NCI-H1417 treated with DMSO at 0.1 percent for 48 hours (cell line): ENCODE measurements at regions not wholly inside any gene's neighbourhood (a gene's known extent, or its start where the extent isn't known, plus 50 kb on each side); places are given as distances from the start of the nearest gene placed in this dataset.

Experiments
- DNase-seq: peaks from one replicate; lab custom pipeline; 2025; lab: John Stamatoyannopoulos, UW

DNA sequence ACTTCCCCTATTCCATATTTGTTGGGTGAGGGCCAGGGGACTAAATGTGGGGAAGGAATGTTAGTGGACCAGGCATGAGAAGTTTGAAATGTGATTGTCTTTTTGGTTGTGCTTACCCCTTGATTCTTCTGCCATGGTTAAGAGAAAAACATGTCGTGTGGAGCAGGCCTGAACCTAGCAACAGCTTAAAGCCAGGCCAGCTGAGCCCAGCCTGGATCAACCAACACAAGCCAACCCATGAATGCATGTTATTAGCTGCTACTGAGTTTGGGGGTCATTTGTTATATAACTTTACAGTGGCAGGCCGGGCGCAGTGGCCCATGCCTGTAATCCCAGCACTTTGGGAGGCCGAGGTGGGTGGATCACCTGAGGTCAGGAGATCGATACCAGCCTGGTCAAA, 52.4 kb upstream of the TRIO start:
- DNase-seq = no peak

DNA sequence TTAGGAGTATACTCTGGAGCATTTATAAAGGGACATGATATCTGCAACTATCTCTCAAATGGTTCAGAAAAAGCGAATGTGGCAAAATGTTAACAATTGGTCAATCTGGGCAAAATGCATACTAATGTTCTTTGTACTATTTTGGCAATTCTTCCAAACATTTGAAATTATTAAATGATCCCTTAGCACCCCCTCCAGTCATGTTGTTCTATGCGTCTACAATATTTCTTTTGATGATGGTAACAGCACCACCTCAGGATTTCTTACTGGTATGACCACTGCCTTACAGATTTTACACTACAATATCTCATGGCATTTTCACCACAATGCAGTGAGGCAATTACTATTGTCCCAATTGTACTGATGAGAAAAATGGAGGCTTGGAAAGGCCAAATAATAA, 52.9 kb upstream of the TRIO start:
- no peak for DNase-seq

DNA sequence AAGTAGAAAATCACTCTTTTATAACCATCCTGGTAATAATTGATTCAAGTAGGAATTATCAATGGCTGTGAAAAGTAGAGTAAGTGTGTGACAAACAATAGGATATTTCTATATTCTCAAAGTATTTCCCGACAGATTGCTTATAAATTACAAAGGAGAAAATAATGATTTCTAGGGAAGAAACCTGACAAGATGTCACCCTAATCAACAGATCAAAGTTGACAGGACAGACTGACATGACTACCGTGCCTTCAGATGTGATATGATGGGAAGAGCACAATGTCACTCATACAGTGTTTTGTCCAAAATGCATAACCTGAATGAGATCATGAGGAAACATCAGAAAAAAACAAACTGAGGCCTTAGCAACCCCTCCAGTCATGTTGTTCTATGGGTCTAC, 53.9 kb upstream of the TRIO start:
- no peak for DNase-seq

DNA sequence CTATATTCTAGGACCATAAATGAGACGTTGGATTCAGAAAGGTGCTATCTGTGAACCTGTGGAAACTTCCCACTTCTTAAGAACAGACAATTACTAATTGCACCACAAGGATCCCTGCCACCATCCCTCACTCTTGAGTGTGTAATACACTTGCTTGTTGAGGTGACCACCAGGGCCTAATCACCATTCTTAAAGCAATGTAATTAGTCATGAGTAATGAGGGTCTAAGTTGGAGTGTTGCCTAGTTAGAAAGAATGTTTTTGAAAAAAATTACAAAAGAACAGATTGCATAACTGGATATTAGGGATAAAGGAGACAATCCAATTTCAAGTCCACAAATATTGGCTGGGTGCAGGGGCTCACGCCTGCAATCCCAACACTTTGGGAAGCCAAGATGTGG, 56.9 kb upstream of the TRIO start:
- no peak for DNase-seq

DNA sequence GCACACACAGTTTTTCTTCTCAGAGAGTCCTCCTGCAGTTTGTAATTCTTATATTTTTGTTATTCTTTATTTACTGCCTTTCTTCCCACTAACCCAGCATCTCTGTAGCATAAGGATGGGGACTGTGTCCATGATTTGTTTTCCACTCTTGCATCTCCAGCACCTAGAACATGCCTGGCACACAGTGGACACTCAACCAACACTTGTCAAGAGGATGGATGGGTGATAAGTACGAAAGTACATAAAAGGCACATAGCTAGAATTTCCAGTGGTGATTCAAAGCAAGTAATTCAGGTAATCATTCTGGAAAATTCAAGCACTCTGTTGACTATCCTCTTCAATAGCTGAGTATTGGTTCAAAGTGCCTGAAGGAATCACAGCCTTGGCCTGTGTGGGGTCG, 60.2 kb upstream of the TRIO start:
- no peak for DNase-seq

DNA sequence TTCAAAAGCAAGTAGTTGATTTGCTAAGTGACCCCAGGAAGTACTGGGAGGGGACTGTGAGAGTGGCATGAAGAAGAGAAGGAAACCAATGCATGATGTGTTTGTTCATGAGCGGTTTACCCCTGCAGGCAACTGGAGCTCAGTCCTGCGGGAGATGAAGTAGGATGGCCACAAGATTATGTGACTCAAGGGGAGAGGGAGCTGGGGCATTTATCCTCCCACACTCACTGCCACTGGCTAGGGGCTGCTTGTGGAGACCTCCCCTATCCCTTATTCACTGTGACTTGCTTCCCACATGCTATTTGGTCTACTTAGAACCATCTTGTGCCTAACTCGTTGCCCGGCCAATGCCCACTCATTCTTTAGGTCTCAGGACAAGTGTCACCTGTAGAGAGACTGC, 60.6 kb upstream of the TRIO start:
- DNase-seq = no peak

DNA sequence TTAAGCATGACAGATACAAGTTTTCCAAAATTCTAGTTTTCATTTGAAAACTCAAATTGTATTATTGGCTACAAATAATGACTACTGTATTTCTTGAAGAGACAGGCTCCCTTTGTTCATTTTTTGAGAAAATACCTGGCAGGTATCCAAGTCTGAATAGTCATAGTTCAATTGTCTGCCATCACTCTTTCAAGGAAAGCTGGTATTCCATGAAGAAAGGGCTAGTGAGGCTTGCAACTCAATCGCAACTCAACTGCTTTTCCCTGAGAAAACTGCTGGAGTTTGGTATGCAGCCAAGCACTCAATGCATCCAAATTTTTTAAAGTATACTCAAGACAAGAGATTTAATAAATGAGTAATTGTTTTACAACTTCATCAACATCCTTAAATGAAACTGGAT, 61.4 kb upstream of the TRIO start:
- DNase-seq = no peak

DNA sequence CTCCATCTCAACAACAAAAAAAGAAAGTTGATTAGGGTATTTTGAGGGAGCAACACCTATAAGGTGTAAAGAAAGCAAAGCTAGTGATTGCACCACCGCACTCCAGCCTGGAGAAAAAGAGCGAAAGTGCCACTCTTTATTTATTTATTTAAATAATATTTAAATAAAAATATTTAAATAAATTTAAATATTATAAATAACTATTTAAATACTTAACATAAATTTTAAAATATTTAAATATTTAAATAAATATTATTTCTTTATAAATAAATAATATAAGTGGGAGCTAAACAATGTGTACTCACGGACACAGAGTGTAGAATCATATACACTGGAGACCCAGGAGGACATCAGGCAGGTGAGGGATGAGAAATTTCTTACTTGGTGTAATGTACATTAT, 64.4 kb upstream of the TRIO start:
- no peak for DNase-seq

DNA sequence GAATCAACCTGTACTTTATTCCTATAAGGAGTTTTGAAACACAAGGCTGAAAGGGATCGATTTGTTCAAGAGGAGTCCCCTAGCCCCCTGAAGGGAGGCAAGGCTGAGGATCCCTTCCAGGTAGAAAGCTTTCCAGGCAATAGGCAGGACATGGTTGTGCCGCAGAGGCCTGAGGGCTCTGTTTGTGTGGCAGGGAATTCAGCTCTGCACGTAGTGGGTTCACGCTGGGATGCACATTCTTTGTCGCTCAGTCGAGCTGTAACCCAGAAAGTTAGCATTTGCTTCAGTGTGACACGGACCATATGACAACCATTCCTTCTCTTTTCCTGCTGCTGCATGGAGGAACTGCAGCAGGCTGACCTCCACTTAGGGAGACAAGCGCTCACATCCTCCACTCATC, 65.6 kb upstream of the TRIO start:
- no peak for DNase-seq

DNA sequence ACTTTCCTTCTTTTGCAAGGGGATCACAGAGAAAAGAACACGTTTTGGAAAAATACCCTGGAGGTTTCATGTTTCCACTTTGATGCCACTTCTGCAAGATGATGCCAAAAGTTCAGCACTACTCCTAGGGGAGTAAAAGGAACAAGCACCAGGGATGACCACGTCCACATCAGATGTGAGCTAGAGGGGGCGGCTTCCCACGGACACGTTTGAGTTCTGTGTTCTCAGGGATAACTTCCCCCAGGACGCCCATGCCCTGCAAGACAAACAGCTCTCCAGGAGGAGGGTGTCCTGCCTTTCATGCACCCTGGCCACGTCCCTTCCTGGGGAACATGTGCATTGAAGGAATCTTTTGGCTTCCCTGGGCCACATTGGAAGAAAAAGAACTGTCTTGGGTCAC, 66.6 kb upstream of the TRIO start:
- DNase-seq = no peak

DNA sequence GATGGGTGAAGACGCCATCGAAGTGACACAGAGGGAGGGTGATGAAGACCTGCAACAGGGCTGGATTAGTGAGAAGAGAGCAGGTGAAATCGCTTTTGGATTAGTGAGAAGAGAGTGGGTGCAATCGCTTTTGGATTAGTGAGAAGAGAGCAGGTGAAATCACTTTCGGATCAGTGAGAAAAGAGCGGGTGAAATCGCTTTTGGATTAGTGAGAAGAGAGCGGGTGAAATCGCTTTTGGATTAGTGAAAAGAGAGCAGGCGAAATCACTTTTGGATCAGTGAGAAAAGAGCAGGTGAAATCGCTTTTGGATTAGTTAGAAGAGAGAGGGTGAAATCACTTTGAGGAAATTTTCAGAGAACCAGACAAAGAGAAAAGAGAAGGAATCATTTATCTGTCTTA, 67.2 kb upstream of the TRIO start:
- no peak for DNase-seq

DNA sequence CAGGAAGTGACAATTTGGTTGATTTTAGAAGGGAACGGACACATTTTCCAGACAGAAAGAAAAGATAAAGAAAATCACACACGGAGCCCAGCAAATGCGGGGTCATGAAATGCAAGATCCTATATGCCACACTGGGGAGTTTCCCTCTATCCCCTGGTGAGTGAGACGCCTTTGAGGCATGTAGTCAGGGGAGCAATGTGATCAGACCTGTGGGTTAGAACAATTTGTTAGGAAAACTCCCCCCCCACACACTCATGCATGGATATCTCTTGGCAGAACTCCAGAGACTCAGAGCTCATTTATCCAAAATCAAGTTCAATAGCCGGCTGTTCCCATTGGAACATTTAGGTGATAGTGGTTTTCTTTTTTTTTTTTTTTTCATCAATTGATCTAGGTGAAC, 71.7 kb upstream of the TRIO start:
- DNase-seq = no peak

DNA sequence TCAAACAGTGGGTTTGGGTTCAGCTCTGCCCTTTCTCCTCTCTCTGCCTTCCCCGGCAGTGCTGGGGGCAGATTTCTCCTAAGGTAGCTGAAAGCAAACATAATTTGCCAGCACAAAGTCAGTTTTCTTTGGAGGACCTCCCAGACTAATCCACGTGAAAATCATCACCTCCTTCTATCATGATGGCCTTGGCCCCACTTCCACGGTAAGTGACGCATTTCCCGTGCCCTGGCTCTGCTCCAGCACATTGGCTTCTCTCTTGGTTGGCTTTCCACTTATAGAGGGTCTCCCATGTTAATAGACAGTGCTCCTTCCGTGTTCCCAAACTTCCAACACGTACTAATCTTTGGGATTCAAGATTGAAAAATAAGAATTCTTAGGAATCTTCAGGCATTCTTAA, 74.1 kb upstream of the TRIO start:
- DNase-seq = no peak

DNA sequence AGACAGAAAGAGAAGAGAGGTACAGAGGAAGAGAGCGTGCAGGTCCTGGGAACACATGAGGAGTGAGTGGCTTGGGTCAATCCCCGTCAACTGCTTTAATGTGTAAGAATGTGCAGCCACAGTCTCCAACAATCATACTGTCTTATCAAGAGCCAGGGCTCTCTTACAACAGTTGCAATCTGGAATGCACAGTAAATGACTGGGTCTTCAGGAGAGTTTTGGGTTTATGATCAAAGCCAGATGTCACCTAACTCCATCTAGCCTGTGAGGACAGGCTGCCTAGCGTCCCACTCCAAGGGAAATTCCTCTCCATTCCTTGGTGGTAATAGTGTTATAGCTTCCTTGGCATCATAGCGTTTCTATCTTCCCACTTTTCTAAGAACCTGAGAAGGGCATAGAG, 75.0 kb upstream of the TRIO start:
- DNase-seq = no peak

DNA sequence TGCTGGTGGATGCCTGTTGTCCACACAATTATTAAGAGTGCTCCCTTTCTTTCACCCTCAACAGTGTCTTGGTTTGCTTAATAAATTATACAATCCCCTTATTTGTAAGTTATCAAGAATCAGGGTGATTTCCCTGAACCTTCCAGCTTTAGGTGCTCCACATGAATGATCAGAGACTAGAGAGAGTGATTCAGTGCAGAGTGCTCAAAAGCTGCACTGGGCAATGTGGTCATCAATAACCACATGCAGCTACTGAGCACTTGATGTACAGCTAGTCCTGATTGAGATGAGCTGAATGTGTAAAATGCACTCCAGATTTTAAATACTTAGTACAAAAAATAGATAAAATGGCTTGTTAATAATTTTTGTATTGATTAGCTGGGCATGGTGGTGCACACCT, 76.8 kb upstream of the TRIO start:
- no peak for DNase-seq

DNA sequence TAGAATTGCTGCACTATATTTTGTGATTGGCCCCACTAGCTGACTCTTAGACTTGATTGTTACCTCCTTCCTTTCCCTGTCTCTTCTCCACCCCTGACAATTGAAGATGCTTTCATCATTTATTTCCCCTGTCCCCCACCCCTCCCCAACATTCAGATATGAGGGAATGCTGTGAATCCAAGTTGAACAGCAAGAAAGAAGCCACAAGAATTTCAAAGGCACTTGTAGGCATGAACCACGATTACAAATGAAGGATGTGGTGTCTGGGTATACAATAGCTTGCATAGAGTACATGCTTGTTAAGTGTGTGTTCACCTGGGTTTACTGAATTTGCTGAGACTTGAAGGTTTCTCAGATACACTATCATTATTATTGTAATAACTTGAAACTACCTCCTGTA, 78.3 kb upstream of the TRIO start:
- no peak for DNase-seq

DNA sequence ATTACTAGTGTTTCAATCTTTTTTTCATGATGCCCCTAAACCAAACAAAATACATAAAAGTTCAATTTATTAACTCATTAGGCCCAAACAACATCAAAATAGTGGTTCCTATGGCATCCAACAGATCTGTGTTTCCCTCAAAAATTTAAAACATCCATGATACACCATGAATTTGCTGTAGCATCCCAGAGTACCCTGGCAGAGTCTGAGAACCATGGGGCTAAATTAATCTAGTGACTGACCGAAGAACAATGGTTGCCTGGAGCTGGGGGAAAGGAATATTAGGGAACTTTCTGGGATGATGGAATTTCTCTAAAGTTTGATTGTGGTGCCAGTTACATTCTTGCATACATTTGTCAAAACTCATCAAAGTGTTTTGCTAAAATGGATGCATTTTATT, 79.5 kb upstream of the TRIO start:
- DNase-seq = no peak

DNA sequence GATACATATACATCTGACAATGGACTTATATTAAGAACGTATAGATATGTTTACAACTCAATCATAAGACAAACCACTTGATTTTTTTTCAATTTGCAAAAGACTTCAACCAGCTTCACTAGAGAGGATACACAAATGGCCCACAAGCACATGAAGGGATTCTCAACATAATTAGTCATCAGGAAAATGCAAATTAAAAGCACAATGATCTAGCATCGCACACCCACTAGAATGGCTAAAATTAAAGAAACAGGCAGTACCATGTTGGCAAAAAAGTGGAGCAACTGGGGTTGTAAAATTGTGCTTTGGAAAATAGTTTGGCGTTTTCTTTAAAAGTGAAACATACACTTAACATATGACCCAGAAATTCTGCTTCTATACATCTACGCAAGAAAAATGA, 80.0 kb upstream of the TRIO start:
- DNase-seq = no peak

DNA sequence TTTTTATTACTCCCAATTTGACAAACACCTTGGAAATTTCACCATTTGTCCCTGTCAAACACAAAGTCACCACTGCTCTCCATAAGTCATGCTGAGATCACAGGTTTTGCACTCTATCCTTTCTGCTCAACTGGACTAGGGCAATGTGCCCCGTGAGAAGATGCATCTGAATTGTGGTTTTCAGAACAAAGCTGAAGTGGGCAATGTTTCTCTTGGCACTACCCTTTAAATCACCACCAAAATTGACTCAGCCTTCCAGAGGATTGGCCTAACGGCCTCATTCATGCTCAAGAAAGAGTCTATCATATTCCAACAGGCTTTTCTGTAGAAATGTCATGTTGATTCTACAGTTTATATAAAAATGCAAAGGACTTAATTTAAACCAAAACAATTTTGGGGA, 81.0 kb upstream of the TRIO start:
- no peak for DNase-seq

DNA sequence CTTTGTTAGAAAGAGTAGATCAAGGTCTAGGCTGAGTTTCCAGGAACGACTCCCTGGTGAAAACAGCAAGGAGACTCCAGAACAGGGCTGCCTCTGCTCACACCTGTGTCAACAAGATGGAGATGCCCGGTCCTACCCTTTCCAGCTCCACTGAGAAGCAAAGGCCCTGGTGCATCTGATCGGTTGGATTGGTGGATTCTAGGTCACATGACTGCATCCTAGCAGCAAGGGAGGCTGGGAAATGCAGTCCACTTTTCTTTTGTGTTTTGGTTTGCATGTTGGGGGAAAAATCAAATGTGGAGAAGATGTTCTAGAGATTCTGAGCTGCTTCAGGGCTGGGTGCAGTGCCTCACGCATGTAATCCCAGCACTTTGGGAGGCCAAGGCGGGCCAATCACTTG, 82.0 kb upstream of the TRIO start:
- DNase-seq = no peak

DNA sequence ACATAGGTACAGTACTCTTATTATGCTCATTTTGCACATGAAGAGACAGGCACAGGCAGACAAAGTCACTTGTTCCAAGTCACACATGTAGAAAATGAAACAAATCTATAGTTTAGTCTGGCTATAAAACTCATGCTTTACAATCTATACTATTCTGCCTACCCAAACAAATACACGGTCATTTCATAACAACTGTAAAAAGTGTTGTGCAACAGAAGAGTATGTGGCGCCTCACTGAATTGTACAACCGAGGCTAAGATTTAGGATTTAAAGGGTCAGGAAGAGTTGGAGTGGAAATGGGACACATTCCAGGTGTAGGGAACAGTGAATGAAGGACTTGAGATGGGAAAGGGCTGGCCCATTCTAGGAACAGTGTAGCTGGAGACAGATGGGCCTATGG, 82.9 kb upstream of the TRIO start:
- DNase-seq = no peak

DNA sequence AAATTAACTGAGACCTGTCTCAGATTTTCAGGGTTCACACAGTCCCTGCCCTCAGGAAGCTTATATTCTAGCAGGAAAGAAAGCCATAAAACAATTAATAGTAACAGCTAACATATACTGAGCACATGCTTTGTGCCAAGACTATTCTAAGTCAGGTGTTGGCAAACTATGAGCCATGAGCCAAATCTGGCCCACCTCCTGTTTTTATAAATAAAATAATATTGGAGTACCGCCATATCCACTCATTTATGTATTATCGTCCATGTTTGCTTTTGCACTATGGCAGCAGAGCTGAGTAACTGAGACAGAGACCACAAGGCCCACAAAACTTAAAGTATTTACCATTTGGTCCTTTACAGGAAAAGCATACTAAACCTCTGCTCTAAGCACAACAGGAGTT, 83.3 kb upstream of the TRIO start:
- DNase-seq = no peak

DNA sequence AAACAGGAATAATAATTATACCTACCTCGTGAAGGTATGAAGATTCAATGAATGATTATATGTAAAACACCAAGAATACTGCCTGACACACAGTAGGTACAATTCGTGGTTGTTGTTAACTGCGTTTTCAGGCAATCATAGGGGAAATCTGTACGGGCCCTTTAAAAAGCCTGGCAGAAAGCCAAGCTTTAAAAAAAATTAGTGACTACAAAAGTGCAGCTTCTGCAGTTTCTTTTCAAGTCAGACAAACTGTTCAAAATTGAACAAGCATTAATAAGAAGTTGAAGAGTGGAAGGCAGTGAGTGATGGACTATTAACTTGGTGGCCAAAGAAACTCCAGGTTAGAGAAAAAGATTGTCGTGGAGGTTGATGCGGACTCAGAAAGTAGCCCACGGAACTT, 85.9 kb upstream of the TRIO start:
- no peak for DNase-seq

DNA sequence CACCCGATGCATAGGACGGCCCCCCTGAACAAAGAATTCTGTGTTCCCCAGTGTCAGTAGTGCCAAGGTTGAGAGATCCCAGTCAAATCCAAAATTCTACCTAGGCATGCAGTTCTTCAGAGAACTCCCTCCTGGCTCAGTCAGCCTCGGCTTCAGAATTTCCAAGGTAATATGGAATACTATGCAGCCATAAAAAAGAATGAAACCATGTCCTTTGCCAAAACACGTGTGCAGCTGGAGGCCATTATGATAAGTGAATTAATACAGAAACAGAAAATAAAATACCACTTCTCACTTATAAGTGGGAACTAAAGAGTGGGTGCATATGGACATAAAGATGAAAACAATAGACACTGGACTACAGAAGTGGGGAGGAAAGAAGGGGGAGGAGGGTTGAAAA, 87.1 kb upstream of the TRIO start:
- DNase-seq = no peak
